Central memory CD4-positive, alpha-beta T cell (primary cell): ENCODE measurements at regions not wholly inside any gene's neighbourhood (a gene's known extent, or its start where the extent isn't known, plus 50 kb on each side); places are given as distances from the start of the nearest gene placed in this dataset.

ENCODE experiments used
- DNase-seq: peaks from one replicate; pipeline ENCODE4 v3.0.0; 2022

GRCh38 chr2:2392332-2392731 is 61.3 kb upstream of the MYT1L start:
- no peak for DNase-seq

- no peak for DNase-seq
These were observed 58.1 kb upstream of the MYT1L start for GRCh38 chr2:2389215-2389614.
